SK-N-SH treated with all-trans-retinoic acid at 6 μM for 48 hours (cell line): ENCODE measurements at regions not wholly inside any gene's neighbourhood (a gene's known extent, or its start where the extent isn't known, plus 50 kb on each side); places are given as distances from the start of the nearest gene placed in this dataset.

ENCODE experiments used
- ATAC-seq: fragments of 200-7000 bp; cut with Tn5 transposase; 3 replicates; pipeline ENCODE4 v1.9.1; 2020; ENCODE audit warnings: mild to moderate bottlenecking, moderate library complexity
- ARNTL ChIP-seq: fragments of 450-650 bp; formaldehyde crosslinking; IDR thresholded peaks from 2 replicates; pipeline ENCODE4 v1.5.0; 2020; ENCODE audit warnings: low read depth, mild to moderate bottlenecking, moderate library complexity, borderline replicate concordance
- BACH2 ChIP-seq: fragments of 250-450 bp; sonication (Bioruptor Pico); IDR thresholded peaks from 2 replicates; pipeline ENCODE4 v1.9.0; 2021; ENCODE audit warnings: mild to moderate bottlenecking, borderline replicate concordance
- CSDC2 ChIP-seq: fragments of 250-450 bp; sonication (Bioruptor Pico); IDR thresholded peaks from 2 replicates; pipeline ENCODE4 v1.5.0; 2020; ENCODE audit warnings: mild to moderate bottlenecking, moderate library complexity
- ESRRG ChIP-seq: fragments of 250-450 bp; sonication (Bioruptor Pico); IDR thresholded peaks from 2 replicates; pipeline ENCODE4 v1.6.1; 2021; ENCODE audit warnings: mild to moderate bottlenecking
- GLIS3 ChIP-seq: fragments of 250-450 bp; sonication (Bioruptor Pico); IDR thresholded peaks from 2 replicates; pipeline ENCODE4 v1.5.0; 2020; ENCODE audit warnings: mild to moderate bottlenecking, moderate library complexity
- OSR1 ChIP-seq: fragments of 250-450 bp; sonication (Bioruptor Pico); IDR thresholded peaks from 2 replicates; pipeline ENCODE4 v1.8.0; 2022; ENCODE audit warnings: moderate library complexity, mild to moderate bottlenecking, inconsistent platforms
- PPARA ChIP-seq: fragments of 250-450 bp; sonication (Bioruptor Pico); IDR thresholded peaks from 2 replicates; pipeline ENCODE4 v1.5.0; 2020; ENCODE audit warnings: mild to moderate bottlenecking, borderline replicate concordance
- RARB ChIP-seq: fragments of 250-450 bp; sonication (Bioruptor Pico); IDR thresholded peaks from 2 replicates; pipeline ENCODE4 v1.8.0; 2021; ENCODE audit warnings: mild to moderate bottlenecking, moderate library complexity
- TCF4 ChIP-seq: fragments of 250-450 bp; sonication (Bioruptor Pico); IDR thresholded peaks from 2 replicates; pipeline ENCODE4 v1.8.0; 2021; ENCODE audit warnings: mild to moderate bottlenecking, moderate library complexity, borderline replicate concordance
- TOX ChIP-seq: fragments of 250-450 bp; sonication (Bioruptor Pico); IDR thresholded peaks from 2 replicates; pipeline ENCODE4 v1.8.0; 2021; ENCODE audit warnings: mild to moderate bottlenecking, moderate library complexity, borderline replicate concordance
- ZFP3 ChIP-seq: fragments of 250-450 bp; sonication (Bioruptor Pico); IDR thresholded peaks from 2 replicates; pipeline ENCODE4 v1.5.0; 2020; ENCODE audit warnings: mild to moderate bottlenecking, moderate library complexity
- ZFP30 ChIP-seq: fragments of 450-650 bp; formaldehyde crosslinking; IDR thresholded peaks from 2 replicates; pipeline ENCODE4 v1.5.0; 2022; ENCODE audit warnings: mild to moderate bottlenecking, moderate library complexity
- ZNF70 ChIP-seq: fragments of 450-650 bp; formaldehyde crosslinking; IDR thresholded peaks from 2 replicates; pipeline ENCODE4 v1.5.0; 2020; ENCODE audit warnings: mild to moderate bottlenecking, moderate library complexity
- ZNF8 ChIP-seq: fragments of 450-650 bp; formaldehyde crosslinking; IDR thresholded peaks from 2 replicates; pipeline ENCODE4 v1.5.0; 2020; ENCODE audit warnings: mild to moderate bottlenecking, moderate library complexity
- TF ChIP-seq, protein P1 (sequence below): fragments of 250-450 bp; sonication (Bioruptor Pico); IDR thresholded peaks from 2 replicates; pipeline ENCODE4 v1.5.1; 2020; ENCODE audit warnings: low read depth, mild to moderate bottlenecking, moderate library complexity
- TF ChIP-seq, protein P2 (sequence below): fragments of 250-450 bp; sonication (Bioruptor Pico); IDR thresholded peaks from 2 replicates; pipeline ENCODE4 v1.5.0; 2020; ENCODE audit warnings: mild to moderate bottlenecking, moderate library complexity
- TF ChIP-seq, protein P3 (sequence below): fragments of 250-450 bp; sonication (Bioruptor Pico); IDR thresholded peaks from 2 replicates; pipeline ENCODE4 v1.8.0; 2020; ENCODE audit warnings: mild to moderate bottlenecking, moderate library complexity, borderline replicate concordance
- TF ChIP-seq, protein P4 (sequence below): fragments of 250-450 bp; sonication (Bioruptor Pico); IDR thresholded peaks from 2 replicates; pipeline ENCODE4 v1.5.1; 2021; ENCODE audit warnings: mild to moderate bottlenecking, moderate library complexity
- TF ChIP-seq, protein P5 (sequence below): fragments of 250-450 bp; sonication (Bioruptor Pico); IDR thresholded peaks from 2 replicates; pipeline ENCODE4 v1.8.0; 2021; ENCODE audit warnings: low read depth, mild to moderate bottlenecking, moderate library complexity, borderline replicate concordance

DNA sequence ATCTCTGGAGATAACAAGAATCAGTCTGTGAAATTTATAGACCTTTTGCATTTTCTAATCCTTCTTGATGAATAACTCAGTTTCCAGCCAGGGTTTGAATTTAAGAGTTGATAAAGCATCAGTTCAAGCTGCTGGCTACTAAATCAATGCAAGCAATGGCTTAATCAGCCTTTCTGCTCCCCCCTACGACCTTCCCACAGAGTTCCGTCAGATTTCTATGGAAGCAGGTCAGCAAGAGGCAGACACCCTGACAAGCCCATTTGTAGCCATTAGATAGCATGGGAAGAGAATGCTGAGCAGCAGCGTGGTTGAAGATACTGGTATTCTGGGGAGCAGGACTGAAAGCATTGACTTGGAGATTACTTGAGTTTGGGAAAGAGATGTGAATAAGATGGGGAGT lies 868.1 kb downstream of the KCNJ2 start:
- TF ChIP-seq, protein P1, sequence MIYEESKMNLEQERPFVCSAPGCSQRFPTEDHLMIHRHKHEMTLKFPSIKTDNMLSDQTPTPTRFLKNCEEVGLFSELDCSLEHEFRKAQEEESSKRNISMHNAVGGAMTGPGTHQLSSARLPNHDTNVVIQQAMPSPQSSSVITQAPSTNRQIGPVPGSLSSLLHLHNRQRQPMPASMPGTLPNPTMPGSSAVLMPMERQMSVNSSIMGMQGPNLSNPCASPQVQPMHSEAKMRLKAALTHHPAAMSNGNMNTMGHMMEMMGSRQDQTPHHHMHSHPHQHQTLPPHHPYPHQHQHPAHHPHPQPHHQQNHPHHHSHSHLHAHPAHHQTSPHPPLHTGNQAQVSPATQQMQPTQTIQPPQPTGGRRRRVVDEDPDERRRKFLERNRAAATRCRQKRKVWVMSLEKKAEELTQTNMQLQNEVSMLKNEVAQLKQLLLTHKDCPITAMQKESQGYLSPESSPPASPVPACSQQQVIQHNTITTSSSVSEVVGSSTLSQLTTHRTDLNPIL (CRISPR knock-in tag) = no peak
- TF ChIP-seq ESRRG (CRISPR knock-in tag) = no peak
- no peak for TF ChIP-seq GLIS3
- no peak for TF ChIP-seq ZFP3 (CRISPR knock-in tag)
- TF ChIP-seq, protein P2, sequence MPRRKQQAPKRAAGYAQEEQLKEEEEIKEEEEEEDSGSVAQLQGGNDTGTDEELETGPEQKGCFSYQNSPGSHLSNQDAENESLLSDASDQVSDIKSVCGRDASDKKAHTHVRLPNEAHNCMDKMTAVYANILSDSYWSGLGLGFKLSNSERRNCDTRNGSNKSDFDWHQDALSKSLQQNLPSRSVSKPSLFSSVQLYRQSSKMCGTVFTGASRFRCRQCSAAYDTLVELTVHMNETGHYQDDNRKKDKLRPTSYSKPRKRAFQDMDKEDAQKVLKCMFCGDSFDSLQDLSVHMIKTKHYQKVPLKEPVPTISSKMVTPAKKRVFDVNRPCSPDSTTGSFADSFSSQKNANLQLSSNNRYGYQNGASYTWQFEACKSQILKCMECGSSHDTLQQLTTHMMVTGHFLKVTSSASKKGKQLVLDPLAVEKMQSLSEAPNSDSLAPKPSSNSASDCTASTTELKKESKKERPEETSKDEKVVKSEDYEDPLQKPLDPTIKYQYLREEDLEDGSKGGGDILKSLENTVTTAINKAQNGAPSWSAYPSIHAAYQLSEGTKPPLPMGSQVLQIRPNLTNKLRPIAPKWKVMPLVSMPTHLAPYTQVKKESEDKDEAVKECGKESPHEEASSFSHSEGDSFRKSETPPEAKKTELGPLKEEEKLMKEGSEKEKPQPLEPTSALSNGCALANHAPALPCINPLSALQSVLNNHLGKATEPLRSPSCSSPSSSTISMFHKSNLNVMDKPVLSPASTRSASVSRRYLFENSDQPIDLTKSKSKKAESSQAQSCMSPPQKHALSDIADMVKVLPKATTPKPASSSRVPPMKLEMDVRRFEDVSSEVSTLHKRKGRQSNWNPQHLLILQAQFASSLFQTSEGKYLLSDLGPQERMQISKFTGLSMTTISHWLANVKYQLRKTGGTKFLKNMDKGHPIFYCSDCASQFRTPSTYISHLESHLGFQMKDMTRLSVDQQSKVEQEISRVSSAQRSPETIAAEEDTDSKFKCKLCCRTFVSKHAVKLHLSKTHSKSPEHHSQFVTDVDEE = no peak
- no peak for TF ChIP-seq CSDC2 (CRISPR knock-in tag)
- TF ChIP-seq OSR1 = no peak
- no peak for TF ChIP-seq RARB
- no peak for TF ChIP-seq ZNF8
- TF ChIP-seq, protein P3, sequence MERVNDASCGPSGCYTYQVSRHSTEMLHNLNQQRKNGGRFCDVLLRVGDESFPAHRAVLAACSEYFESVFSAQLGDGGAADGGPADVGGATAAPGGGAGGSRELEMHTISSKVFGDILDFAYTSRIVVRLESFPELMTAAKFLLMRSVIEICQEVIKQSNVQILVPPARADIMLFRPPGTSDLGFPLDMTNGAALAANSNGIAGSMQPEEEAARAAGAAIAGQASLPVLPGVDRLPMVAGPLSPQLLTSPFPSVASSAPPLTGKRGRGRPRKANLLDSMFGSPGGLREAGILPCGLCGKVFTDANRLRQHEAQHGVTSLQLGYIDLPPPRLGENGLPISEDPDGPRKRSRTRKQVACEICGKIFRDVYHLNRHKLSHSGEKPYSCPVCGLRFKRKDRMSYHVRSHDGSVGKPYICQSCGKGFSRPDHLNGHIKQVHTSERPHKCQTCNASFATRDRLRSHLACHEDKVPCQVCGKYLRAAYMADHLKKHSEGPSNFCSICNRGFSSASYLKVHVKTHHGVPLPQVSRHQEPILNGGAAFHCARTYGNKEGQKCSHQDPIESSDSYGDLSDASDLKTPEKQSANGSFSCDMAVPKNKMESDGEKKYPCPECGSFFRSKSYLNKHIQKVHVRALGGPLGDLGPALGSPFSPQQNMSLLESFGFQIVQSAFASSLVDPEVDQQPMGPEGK (CRISPR knock-in tag) = no peak
- no peak for ATAC-seq

DNA sequence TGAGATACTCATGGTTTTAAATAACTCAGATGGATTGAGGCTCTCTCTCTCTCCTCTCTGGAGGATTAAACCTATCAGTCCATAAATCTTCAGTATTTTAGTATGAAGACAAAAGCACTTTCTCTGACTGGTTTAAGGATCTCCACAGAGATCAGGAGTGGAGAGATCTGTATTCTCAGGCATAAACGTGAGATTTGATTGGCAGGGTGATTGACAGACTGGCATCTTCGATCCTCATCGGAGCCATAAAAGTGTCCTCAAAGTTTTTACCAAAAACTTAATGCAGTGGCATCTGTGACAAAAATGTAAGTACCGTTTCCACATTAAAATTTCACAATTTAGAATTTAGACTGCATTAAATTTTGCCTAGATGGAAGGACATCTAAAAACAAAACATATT lies 870.1 kb downstream of the KCNJ2 start:
- no peak for ATAC-seq
- TF ChIP-seq, protein P1 (CRISPR knock-in tag) = no peak
- no peak for TF ChIP-seq OSR1
- TF ChIP-seq RARB = no peak
- no peak for TF ChIP-seq TCF4 (CRISPR knock-in tag)
- no peak for TF ChIP-seq ZNF8
- TF ChIP-seq ZNF70 (CRISPR knock-in tag) = no peak
- TF ChIP-seq PPARA (CRISPR knock-in tag) = no peak
- no peak for TF ChIP-seq ARNTL (CRISPR knock-in tag)
- no peak for TF ChIP-seq ZFP3 (CRISPR knock-in tag)
- no peak for TF ChIP-seq GLIS3

DNA sequence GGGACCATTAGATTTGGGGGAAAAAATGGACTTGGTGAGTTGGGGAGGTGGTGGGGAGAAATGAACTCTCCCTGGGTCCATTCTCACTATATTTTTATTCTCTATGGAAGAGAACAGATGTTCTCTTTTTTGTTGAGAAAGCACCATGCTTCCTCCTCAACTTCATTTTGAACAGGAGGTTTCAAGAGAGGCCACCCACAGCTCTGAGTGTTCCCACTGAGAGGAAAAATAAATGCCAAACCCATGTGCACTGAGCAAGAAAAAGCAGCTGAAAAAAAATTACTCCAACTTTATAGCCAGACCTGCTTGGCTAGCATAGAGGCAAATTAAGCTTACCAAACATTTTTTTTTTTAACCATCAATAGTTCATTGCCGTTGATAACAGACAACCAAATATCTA lies 883.6 kb downstream of the KCNJ2 start:
- no peak for ATAC-seq
- TF ChIP-seq GLIS3 = no peak
- TF ChIP-seq, protein P4, sequence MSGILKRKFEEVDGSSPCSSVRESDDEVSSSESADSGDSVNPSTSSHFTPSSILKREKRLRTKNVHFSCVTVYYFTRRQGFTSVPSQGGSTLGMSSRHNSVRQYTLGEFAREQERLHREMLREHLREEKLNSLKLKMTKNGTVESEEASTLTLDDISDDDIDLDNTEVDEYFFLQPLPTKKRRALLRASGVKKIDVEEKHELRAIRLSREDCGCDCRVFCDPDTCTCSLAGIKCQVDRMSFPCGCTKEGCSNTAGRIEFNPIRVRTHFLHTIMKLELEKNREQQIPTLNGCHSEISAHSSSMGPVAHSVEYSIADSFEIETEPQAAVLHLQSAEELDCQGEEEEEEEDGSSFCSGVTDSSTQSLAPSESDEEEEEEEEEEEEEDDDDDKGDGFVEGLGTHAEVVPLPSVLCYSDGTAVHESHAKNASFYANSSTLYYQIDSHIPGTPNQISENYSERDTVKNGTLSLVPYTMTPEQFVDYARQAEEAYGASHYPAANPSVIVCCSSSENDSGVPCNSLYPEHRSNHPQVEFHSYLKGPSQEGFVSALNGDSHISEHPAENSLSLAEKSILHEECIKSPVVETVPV (CRISPR knock-in tag) = no peak
- TF ChIP-seq, all 23 proteins: peak for 0

DNA sequence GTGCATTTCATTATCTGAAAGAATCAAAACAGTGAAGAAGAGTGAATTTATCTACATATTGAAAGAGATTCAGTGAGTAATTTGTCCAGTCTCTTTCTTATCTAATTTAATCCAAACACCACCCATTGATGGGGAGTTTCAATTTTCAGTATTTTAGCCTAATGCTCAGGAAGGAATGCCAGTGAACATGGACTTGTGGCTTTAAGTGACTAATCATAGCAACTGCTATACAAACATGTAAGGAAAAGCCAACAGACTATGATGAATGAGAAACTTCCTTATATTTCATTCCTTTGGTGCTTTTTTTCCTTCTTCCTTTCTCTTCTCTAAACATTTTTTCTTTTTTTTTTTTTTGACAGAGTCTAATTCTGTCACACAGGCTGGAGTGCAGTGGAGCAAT lies 885.8 kb downstream of the KCNJ2 start:
- TF ChIP-seq, protein P3 (CRISPR knock-in tag) = no peak
- no peak for TF ChIP-seq TOX (CRISPR knock-in tag)
- no peak for TF ChIP-seq ZFP30 (CRISPR knock-in tag)
- no peak for TF ChIP-seq PPARA (CRISPR knock-in tag)
- TF ChIP-seq, protein P5, sequence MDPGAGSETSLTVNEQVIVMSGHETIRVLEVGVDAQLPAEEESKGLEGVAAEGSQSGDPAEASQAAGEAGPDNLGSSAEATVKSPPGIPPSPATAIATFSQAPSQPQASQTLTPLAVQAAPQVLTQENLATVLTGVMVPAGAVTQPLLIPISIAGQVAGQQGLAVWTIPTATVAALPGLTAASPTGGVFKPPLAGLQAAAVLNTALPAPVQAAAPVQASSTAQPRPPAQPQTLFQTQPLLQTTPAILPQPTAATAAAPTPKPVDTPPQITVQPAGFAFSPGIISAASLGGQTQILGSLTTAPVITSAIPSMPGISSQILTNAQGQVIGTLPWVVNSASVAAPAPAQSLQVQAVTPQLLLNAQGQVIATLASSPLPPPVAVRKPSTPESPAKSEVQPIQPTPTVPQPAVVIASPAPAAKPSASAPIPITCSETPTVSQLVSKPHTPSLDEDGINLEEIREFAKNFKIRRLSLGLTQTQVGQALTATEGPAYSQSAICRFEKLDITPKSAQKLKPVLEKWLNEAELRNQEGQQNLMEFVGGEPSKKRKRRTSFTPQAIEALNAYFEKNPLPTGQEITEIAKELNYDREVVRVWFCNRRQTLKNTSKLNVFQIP = no peak
- TF ChIP-seq, protein P4 (CRISPR knock-in tag) = no peak
- TF ChIP-seq BACH2 (CRISPR knock-in tag) = no peak
- TF ChIP-seq ZFP3 (CRISPR knock-in tag) = no peak
- no peak for TF ChIP-seq ZNF8
- ATAC-seq = no peak
